Left colon (tissue), 2 donors: ENCODE measurements at regions not wholly inside any gene's neighbourhood (a gene's known extent, or its start where the extent isn't known, plus 50 kb on each side); places are given as distances from the start of the nearest gene placed in this dataset.
A peak's percentile ranks its signal among the peaks of the same experiment; 100 is the strongest.
"Not testable (repeated sequence)": the region's sequence is repeated elsewhere in the genome, so short reads cannot be mapped to it uniquely, and the experiment has no call there.

Experiments
- ATAC-seq: fragments of 200-7000 bp; cut with Tn5 transposase; one replicate; pipeline ENCODE4 v1.9.1; 2020; ENCODE audit warnings: mild to moderate bottlenecking, moderate library complexity
- DNase-seq, 2 donors: peaks; one replicate each; pipeline ENCODE4 v3.0.0-alpha.2; 2020
- intact Hi-C, 2 donors: fragments of 100-400 bp; cut with DNase I in 1 of 2; cut with micrococcal nuclease in 1 of 2; formaldehyde crosslinking; loops; one replicate each; pipeline versions ENCODE4 v1.11.2 to v1.14.0; 2022; cut with DNase I, micrococcal nuclease
- donor health status: DM: no; HTN: no; CAD: no.
- donor health status: DM: yes; HTN: yes; CAD: no.

GRCh38 chr2:55811048-55811447, 112.5 kb downstream of the EFEMP1 start:
- ATAC-seq = no peak
- DNase-seq = no peak
- intact Hi-C loops = no loop called here

DNA sequence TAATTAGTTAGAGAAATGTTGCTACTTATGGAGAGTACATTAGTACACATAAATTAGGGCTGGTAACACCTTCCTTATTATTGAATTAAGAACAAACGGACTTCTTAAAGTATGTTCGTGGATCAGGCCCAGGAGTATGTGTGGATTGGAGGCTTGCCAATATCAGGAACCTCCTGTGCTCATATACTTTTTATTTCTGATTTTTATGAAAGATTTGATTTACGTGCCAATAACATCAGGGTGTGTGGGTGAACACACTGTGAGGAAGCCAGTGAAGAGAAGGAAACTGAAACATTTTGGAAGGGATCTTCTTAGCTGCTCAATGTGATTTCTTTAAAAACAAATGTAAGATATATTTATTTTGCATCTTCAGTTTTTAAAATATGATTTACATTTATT, 113.0 kb downstream of the EFEMP1 start:
- ATAC-seq = no peak
- no peak for DNase-seq
- intact Hi-C loops = no loop called here

DNA sequence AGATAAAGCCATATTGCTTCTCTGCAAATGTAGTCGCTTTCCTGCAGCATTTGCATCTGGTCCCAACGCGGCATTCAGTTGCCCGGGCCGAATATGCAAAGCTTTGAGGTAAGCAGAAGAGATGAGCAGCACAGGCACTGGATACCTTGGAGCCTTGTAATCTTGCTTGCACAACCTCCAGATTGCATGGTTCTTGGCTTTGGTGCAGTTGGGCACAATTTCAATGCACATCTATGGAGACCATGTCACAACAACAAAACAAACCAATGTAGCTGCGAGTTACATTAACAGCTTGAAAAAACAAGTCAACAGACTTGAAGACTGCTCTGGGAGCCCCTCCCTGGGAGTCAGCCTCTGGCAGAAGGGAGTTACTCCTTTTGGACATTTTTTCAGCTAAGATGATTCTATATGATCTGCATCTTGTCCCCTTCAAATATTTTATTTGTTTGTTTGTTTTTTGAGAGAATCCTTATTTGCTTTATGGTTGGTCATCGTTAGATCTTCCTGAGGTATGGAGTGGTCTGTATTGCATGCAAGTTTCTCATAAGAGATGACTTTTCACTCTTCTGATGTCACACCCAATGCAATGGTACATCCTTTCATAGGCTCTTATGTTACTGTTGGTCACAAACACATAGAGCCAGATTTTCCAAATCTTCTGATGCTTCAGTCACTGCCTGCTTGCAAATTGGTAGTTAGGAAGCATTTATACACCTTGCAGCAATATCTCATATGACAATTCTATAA, 113.5 kb downstream of the EFEMP1 start:
- ATAC-seq = no peak
- intact Hi-C loops = no loop called here
- DNase-seq = no peak

GRCh38 chr2:55807900-55808299, 114.3 kb upstream of the PNPT1 start:
- DNase-seq = no peak
- no peak for ATAC-seq
- intact Hi-C loops = no loop called here

DNA sequence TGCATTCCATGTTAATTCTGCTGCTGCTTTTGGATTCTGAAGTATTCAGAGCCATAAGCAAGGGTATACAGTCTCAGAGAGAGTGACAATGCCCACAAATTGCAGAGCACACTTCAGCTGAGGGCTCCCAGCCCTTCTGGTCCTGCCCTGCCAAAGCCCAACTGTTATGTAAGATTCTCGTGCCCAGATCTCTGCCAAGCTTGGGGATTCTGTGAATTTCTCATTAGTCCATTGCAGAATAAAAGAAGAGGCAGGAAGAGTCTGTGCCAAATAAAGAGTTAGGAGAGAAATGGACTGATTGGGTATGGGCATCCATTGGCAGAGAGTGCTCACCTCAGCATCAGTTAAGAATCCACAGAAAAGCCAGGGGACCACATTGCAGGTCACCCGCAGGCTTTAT, 112.0 kb upstream of the PNPT1 start:
- ATAC-seq (no peak), DNase-seq (no peak)
- intact Hi-C loops = no loop called here

GRCh38 chr2:55804535-55804934, 110.9 kb upstream of the PNPT1 start:
- intact Hi-C loops = no loop called here
- ATAC-seq (no peak), DNase-seq (no peak)

GRCh38 chr2:55802067-55802466, 108.4 kb upstream of the PNPT1 start:
- no peak for DNase-seq
- ATAC-seq = no peak
- intact Hi-C loops = no loop called here

DNA sequence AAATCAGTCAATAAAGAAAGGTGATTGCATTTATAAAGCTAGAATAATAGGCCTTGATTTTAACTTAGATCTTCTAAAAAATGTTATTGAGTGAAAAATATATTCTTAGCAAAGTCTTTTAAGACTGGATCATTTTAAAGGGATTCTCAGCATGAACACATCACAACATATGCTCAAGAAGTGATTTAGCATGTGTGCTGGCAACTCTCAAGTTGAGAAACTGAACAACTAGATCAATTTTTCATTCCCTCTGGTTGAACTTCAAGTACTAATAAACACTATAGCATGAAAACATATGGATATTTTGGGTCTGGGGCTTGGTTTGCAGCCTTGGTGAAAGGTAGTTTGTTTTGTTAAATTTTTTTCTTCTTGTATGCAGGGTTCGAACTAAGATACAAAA, 107.8 kb upstream of the PNPT1 start:
- DNase-seq (no peak), ATAC-seq (no peak)
- intact Hi-C loops = no loop called here

GRCh38 chr2:55799624-55800023, 106.0 kb upstream of the PNPT1 start:
- DNase-seq, intact Hi-C loops, ATAC-seq: not testable (repeated sequence)

DNA sequence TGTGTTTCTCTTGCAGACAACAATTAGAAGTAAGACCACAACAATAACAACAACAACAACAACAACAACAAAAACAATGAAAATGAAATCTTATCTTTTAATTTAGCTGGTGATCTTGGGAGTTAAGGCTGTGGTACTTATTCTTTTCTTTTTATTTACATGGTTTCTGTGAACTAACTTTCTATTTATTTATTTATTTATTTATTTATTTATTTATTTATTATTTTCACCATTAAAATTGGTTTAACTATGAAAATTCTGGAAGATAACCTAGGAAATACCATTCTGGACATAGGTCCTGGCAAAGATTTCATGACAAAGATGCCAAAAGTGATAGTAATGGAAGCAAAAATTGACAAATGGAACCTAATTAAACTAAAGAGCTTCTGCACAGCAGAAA, 102.5 kb upstream of the PNPT1 start:
- intact Hi-C loops = no loop called here
- no peak for DNase-seq
- no peak for ATAC-seq

GRCh38 chr2:55793602-55794001, 100.0 kb upstream of the PNPT1 start:
- not testable (repeated sequence) for ATAC-seq
- DNase-seq = peak in 1 of 2 donors; percentile 31

GRCh38 chr2:55786280-55786679, 92.6 kb upstream of the PNPT1 start:
- intact Hi-C loops = no loop called here
- ATAC-seq (no peak), DNase-seq (no peak)

More at GRCh38 chr2:55793602-55794001, 100.0 kb upstream of the PNPT1 start:
- intact Hi-C loops = not testable (repeated sequence)

- DNase-seq, intact Hi-C loops, ATAC-seq: not testable (repeated sequence)
These were observed 90.1 kb upstream of the PNPT1 start for GRCh38 chr2:55783751-55784150.

DNA sequence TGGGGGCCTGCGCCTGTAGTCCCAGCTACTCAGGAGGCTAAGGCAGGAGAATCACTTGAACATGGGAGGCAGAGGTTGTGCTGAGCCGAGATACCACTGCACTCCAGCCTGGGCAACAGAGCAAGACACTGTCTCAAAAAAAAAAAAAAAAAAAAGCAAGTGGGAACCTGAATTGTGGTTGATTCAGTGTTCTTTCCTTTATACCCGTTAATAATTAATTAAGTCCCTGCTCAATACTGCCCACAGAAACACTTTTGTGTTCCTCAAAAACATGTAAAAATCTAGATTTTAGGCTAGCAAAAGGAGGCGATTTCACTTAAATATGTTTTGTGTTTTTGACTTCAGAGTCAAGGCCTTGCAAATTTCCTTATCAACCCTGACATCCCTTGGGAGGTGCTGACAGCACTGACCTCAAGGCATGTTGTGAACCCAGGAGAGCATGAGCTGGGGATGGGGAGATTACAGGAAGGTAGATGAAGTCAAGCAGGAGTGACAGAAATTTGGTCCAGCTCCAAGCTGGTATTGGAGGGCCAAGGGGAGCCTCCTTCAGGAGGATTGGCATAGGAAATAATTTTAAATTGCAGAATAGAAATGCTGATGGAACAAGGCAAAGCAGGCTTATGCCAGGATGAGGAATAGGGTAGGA, 89.0 kb upstream of the PNPT1 start:
- DNase-seq (no peak), ATAC-seq (no peak)
- intact Hi-C loops = no loop called here

DNA sequence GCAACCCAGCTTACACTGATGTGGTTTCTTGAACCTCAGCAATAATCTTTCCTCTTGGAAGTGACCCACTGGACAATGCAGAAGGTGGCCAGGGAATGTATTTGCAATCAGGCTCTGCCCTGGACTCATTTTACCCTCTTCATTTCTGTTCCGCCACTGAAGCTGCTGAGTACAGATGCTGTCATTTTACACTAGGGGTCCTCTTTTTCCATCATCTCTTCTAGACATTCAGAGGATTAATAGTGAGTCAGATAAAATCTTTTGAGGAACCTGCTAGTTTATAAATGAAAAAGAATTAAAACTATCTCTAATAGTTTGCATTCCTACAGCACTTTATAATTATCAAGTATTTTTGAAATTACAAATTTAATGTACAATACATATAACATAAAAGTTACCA, 87.9 kb upstream of the PNPT1 start:
- DNase-seq = no peak
- intact Hi-C loops = no loop called here
- no peak for ATAC-seq

- ATAC-seq (no peak), DNase-seq (no peak)
- intact Hi-C loops = no loop called here
These were observed 87.1 kb upstream of the PNPT1 start for GRCh38 chr2:55780697-55781096.

DNA sequence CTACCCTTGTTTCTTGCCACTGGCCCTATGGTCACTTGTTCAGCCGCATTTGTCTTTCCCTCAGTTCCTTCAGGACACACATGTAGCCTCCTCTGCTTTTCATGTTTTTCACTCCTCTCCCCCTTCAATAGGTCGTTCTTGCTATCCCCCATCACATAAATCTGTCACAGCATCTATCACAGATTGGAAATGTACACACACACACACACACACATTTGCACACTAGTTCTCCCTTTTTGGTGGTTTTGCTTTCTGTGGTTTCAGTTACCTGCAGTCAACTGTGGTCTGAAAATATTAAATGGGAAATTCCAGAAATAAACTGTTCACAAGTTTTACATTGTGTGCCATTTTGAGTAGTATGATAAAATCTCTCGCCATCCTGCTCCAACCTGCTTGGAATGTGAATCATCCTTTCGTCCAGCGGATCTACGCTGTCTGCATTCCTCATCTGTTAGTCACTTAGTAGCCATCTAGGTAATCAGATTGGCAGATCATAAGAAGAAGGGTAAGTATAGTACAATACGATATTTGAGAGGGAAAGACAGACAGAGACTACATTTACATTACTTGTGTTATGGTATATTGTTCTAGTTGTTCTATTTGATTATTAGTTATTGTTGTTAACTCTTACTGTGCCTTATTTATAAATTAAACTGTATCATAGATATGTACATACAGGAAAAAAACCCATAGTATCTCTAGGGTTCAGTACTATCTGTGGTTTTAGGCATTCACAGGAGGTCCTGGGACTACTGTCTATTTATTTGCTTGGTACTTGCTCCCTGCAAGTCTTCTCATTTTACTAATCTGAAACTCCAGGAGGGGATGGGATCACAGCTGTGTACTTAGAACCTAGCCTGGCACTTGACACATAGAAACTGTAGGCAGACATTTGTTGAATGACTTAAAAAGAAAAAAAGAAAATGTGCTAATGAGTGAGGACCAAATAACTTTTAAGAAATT, 86.1 kb upstream of the PNPT1 start:
- intact Hi-C loops = loop anchor here in 1 of 2 donors (10.0 kb wide), 1 partner anchor 355 kb away; no protein-coding TSS in a partner anchor
- no peak for DNase-seq
- ATAC-seq = no peak

- no peak for ATAC-seq
- DNase-seq = no peak
- intact Hi-C loops = loop anchor here in 1 of 2 donors (10.0 kb wide), 1 partner anchor 358 kb away; no protein-coding TSS in a partner anchor
These were observed 83.3 kb upstream of the PNPT1 start for GRCh38 chr2:55776966-55777365.

DNA sequence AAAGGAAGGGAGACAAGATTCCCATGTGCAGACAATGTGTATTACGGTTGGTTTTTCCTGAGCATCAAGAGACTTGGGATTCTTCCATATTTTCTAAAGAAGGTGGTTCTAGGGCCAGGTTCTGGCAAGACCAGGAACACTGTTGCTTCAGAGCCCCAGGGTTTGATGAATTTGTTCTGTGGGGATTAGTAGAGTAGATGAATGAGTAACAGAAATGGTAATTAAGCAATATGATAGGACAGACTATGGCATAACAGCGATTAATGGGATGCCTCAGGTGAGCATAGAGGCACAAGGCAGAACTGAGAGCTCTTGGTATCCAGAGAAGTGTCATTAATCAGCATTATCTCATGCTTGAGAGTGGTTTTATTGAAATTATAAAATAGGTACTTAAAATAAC, 82.8 kb upstream of the PNPT1 start:
- intact Hi-C loops = loop anchor here in 1 of 2 donors (10.0 kb wide), 1 partner anchor 358 kb away; no protein-coding TSS in a partner anchor
- no peak for ATAC-seq
- DNase-seq = no peak
